Activated naive CD8-positive, alpha-beta T cell treated with anti-CD3 and anti-CD28 coated beads, Interleukin-2, amount 50 U/mL, for 16 hours (primary cell): ENCODE measurements at regions not wholly inside any gene's neighbourhood (a gene's known extent, or its start where the extent isn't known, plus 50 kb on each side); places are given as distances from the start of the nearest gene placed in this dataset.
"Not testable (repeated sequence)": the region's sequence is repeated elsewhere in the genome, so short reads cannot be mapped to it uniquely, and the experiment has no call there.

ENCODE experiments used
- DNase-seq: peaks from one replicate; pipeline ENCODE4 v3.0.0-alpha.2; 2020; ENCODE audit warnings: low read depth, low spot score

- no peak for DNase-seq
These were observed 198.1 kb downstream of the SLC38A4 start for GRCh38 chr12:46627686-46628085.

GRCh38 chr12:46619474-46619873 is 206.3 kb downstream of the SLC38A4 start:
- not testable (repeated sequence) for DNase-seq

GRCh38 chr12:46617737-46618136 is 208.1 kb downstream of the SLC38A4 start:
- DNase-seq: not testable (repeated sequence)

- DNase-seq: no peak
These were observed 208.6 kb downstream of the SLC38A4 start for GRCh38 chr12:46617167-46617566.

GRCh38 chr12:46610754-46611153 is 215.0 kb downstream of the SLC38A4 start:
- DNase-seq: no peak

- DNase-seq: no peak
These were observed 216.1 kb downstream of the SLC38A4 start for GRCh38 chr12:46609674-46610073.

GRCh38 chr12:46609273-46609623 is 216.5 kb downstream of the SLC38A4 start:
- no peak for DNase-seq

GRCh38 chr12:46608431-46609272 is 217.1 kb downstream of the SLC38A4 start:
- DNase-seq: no peak

GRCh38 chr12:46604684-46605083 is 221.1 kb downstream of the SLC38A4 start:
- no peak for DNase-seq

GRCh38 chr12:46603776-46604456 is 221.9 kb downstream of the SLC38A4 start:
- DNase-seq: no peak

- DNase-seq: no peak
These were observed 223.3 kb downstream of the SLC38A4 start for GRCh38 chr12:46602474-46602873.

- DNase-seq: no peak
These were observed 218.6 kb upstream of the SLC38A2 start for GRCh38 chr12:46590991-46591703.

- no peak for DNase-seq
These were observed 213.5 kb upstream of the SLC38A2 start for GRCh38 chr12:46585854-46586621.

GRCh38 chr12:46584098-46584497 is 211.5 kb upstream of the SLC38A2 start:
- DNase-seq: not testable (repeated sequence)

GRCh38 chr12:46581990-46582389 is 209.4 kb upstream of the SLC38A2 start:
- DNase-seq: not testable (repeated sequence)

GRCh38 chr12:46580445-46580844 is 207.9 kb upstream of the SLC38A2 start:
- no peak for DNase-seq

GRCh38 chr12:46579474-46579873 is 206.9 kb upstream of the SLC38A2 start:
- no peak for DNase-seq

- DNase-seq: no peak
These were observed 205.8 kb upstream of the SLC38A2 start for GRCh38 chr12:46578190-46578982.

GRCh38 chr12:46577063-46577776 is 204.6 kb upstream of the SLC38A2 start:
- DNase-seq: no peak

GRCh38 chr12:46574847-46575246 is 202.3 kb upstream of the SLC38A2 start:
- no peak for DNase-seq
